HG02571 (cell line): ENCODE measurements at regions not wholly inside any gene's neighbourhood (a gene's known extent, or its start where the extent isn't known, plus 50 kb on each side); places are given as distances from the start of the nearest gene placed in this dataset.

Experiments
- ATAC-seq: cut with Tn5 transposase; IDR thresholded peaks from one replicate; pipeline ENCODE4 v1.9.1; 2021; ENCODE audit warnings: mild to moderate bottlenecking, moderate library complexity; ENCODE audit not compliant: unreplicated experiment

DNA sequence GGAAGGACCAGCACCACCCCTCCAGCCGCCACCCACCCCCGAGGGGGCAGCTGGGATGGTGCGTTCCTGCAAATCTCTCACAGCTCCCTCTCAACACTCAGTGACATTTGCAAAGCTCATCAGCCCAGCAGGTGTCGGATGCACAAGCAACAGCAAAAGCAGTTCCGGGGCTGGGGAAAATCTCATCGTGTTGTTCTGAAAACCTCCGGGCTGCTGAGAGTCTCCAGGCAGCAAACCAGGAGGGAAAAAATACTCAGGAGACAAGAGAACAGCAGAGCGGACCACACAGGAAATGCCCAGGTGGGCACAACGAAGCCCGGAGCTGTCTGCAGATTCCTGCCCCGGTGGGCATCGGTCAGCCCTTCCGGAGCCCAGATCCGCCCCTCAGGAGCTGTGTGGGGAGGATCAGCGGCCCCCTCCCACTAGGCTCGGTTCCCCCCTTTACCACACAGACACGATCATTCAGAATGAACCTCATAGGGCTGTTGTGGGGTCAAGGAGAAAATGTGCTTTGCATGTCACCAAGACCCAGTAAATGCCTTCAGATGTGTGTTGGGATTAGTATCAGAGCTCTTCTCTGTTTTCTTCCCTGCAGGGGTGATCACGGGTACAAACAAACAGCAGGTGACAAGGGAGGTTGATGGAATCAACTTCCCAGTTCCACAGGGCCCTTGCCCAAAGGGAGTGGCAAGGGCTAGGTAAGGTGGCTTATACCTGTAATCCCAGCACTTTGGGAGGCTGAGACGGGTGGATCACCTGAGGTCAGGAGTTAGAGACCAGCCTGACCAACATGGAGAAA is 127.0 kb upstream of the TIAM1 start:
- no peak for ATAC-seq

DNA sequence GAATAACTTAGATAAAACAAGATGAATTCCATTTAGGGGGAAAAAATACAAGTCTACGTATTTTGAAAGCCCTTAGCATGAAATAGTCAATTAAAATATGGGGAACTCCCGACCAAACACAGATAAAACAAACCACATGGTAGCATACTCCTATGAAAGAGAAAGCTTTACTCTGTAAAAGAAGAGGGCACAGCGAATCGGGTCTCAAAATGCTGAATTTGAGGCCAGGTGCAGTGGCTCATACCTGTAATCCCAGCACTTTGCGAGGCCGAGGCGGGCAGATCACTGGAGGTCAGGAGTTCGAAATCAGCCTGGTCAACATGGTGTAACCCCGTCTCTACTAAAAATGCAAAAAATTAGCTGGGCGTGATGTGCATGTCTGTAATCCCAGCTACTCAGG is 116.9 kb upstream of the TIAM1 start:
- ATAC-seq: no peak

DNA sequence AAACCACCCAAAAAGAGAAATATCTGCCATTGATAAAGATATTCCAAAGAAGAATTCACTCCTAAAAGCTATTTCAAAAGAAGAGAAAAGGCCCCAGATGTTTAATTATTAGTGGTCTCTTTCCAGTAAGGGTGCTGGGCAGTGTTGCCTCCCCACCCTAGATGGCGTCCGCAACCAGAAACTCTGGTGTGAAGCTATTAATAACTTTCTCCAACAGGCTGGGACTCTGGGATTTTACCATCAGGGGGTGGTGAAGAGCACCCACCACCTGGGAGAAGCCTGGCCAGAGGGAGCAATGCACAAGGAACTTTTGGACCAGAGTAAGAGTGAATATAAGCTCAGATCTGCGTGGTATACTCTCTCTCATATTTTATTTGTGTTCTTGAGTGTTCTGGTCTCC is 115.4 kb upstream of the TIAM1 start:
- no peak for ATAC-seq

DNA sequence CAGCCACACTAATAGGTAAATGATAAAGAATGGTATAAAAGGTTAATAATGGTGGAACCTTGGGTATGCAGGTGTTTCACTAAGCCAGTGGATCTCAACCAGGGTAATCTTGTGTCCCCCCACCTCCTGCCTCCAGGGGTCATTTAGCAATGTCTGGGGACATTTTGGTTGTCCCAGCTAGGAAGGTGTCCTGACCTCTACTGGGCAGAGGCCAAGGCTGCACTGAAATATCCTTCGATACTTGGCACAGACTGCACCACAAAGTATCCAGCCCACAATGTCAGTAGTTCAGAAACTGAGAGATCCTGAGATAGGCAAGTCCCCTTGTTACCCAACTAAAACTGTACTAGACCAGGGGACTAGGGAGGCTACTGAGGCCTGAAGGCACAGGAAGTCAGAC is 113.6 kb upstream of the TIAM1 start:
- ATAC-seq: no peak

DNA sequence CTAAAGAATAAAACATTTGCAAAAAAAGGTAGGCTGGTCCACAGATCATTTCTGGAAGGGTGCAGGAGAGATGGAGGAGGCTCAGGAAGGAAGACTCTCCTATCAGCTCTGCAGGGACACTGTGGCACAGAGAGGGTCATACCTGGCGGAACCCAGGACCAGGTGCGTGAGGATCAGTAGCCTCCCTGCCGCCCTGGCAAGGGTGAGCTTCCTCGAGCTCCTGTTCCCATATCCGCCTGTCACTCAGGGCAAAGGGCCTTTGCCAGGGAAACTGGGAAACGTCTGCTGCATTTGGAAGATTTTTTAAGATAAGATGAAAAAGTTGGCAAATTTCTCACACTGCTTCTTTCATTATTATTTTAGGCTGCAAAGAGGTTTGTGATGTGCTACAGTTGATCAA is 112.1 kb upstream of the TIAM1 start:
- ATAC-seq: no peak

DNA sequence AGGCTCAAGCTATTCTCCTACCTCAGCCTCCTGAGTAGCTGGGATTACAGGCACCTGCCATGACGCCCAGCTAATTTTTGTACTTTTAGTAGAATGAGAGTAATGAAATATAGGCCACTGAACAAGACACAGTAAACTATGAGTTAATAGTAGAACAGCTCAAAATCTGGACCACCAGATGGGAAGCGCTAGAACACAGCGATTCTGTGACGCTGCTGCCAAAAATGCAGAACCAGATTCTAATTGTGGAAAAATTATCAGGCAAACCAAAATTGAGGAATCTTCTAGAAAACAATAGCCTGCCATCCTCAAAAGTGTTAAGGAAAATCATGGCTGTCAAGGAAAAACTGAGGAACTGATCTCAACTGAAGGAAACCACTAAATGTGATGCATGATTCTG is 111.4 kb upstream of the TIAM1 start:
- no peak for ATAC-seq

DNA sequence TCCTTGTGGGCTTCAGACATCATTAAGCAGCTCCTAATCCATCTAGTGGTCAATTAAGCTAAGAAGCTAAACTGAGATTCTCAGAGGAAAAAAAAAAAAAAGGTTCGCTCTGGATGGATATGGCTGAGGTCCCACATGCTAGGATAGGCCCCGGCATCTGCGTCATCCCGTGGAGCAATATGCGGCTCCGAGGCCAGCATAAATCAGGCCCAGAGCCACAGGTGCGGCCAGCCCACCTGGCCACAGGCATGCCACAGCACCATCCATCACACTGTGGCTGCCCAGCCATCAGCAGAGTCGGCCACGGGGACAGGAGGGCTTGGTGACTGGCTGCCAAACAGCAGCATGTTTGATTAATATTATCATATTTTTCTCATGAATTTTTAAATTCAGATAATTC is 106.9 kb upstream of the TIAM1 start:
- no peak for ATAC-seq

DNA sequence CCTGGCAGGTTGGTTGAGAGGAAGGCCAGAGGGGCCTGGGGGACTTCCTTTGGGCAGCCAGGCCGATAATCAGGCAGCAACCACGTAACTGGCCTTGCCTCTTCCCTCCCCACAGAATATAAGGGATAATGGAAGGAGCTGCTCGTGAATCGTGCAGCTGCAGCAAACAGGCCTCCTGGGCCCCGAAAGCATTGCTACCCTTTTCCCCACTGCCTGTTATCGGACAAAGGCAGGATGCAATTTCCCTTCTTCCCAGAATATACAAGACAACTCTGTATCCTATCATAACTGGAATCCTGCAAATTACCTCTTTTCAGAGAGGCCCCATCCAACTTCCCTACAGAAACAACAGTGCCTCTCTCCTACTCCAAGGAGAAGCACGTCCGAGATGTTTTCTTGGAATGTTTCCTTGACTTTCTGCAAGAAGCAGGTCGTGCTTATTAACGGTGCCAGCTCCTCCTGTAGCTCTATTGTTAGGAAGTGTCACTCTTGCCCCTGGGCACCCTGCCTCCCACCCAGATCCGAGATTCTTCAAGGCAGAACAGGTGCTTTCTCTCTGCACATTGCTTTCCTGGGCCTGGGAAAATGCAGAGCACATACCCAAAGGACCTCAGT is 106.0 kb upstream of the TIAM1 start:
- ATAC-seq: no peak

DNA sequence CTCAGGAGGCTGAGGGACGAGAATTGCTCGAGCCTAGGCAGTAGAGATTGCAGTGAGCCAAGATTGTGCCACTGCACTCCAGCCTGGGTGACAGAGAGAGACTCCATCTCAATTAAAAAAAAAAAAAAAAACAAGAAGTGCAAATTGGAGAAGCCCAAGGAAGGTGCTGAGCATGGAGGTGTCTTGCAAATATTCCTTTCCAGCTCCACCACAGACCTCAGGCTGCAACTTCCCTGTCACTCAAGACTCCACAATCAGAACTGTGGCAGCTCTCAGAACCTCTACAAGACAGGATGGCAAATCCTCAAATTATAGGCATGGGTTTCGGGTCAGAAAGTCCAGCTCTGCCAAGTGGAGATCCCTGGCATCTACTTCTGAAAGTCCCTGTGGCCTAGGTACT is 104.4 kb upstream of the TIAM1 start:
- no peak for ATAC-seq

DNA sequence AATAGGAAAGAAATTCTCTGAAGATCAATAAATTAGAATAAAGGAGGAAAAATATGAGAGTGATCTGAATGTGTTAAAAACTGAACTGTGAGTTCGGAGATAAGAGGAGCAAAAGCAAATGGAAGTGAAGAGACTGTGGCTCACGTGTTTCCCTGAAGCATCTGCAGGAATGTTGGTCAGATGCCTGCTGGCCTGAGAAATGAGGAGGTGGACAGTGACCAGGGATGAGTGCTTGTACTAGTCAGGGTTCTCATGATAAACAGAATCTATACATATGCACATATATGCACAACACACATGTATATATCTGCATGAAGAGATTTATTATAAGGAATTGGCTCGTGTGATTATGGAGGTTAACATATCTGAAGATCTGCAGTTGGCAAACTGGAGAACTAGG is 103.4 kb upstream of the TIAM1 start:
- no peak for ATAC-seq

DNA sequence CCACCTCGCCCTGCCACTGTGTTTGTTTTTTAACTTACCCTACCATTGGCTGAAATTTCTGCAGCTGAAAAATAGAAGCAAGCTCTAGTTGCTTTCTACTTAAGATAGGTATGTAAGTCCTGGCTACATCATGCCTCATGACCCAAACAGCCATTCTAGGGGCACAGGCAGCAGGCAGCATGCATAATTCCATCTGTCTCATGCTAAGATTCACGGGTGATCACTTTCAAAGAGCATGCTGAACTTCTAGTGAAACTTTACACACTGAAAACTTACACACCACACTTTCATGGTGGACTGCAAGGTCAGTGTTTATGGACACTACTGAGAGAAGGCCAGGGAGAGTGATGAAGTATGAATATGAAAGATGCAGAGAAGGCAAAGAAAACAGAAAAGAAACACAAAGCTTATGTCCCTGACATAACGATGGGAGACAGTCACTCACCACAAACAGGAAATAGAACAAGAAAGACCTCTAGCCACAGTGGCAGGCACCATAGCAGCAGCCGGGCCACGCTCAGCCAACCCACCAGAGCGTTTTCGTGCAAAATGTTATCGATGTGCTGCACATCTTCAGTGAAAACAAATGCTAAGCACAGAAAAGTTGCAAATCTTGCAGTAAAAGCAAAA is 102.3 kb upstream of the TIAM1 start:
- ATAC-seq: no peak

DNA sequence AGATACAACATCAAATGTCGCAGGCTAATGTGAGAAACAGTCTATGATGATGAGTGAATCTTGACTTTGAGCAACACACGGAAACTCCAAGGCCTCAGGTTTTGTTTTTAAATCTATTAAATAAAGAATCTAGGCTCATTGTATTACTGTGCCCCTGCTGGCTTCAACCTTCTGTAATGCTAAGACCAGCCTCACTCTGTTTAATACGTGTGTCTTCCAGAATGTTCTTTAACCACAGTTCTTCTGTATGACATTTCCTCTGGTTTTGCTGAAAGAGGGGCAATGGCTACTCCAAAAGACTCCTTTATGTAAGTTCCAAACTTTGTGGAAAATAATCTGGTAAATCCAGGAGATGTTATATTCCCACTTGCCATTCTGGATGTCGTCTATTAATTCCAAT is 101.1 kb upstream of the TIAM1 start:
- no peak for ATAC-seq

DNA sequence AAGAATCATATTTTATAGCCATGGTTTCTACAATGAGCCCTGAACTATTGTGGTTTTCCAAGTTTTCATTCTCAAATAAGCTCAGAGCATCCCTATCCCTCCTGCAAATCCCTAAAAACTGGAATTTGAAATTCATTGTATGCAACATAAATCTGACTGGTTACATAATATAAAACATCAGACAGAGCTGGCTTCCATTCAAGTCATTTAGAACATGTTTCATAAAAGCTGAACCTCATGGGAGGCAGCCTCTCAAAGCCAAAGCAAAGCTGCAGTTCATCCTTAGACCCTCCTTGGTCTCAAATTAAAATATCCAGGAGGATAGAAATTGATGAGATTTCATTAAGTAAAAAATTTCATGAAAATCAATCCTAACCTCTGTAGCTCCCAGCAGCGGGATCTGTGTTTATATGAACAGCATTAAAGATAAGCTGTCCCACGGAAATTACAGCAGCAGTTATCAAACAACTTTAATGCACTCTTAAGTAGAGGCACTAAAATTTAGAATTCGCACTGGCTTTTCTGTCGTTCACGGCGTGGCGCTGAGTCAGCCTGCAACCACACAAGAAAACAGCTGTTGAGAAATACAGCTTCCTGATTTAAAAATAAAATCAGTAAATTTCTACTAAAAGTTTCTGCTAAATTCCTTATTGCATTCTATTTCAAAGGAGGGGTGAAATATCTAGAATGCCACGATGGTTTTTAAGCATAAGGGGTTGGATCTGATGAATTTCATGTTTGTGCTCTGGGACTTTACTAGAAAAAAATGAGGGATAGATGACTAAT is 99.9 kb upstream of the TIAM1 start:
- no peak for ATAC-seq

DNA sequence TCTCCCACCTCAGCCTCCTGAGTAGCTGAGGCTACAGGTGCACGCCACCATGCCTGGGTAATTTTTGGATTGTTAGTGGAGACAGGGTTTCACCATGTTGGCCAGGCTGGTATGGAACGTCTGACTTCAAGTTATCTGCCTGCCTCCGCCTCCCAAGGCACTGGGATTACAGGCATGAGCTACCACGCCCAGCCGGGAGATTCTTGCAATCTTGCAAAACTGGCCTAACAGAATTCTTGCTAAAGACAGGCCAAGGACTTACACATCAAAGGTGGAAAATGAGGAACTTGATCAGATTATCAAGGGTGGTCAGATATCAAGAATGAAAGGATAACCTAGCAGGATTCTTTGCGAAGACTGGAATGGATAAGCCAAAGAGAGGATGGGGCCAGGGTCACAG is 98.3 kb upstream of the TIAM1 start:
- no peak for ATAC-seq

DNA sequence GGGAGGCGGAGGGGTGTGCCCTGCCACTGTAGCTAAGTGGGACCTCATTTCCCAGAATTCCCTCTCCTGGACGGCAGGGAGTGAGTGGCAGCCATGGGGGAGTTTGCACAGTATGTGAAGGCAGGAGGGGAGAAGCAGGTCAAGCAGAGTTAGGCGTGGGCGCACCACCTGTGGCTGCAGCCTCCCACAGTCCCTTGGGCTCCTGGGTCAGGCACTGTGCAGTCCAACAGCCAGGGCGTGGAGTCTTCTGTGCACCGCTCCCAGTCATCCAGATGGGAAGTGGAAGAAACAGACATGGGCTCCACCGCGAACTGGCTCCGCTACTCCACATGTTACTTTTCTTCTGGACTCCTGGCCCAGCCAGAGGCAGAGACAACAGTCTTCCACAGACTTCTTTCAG is 85.4 kb upstream of the TIAM1 start:
- ATAC-seq: no peak

DNA sequence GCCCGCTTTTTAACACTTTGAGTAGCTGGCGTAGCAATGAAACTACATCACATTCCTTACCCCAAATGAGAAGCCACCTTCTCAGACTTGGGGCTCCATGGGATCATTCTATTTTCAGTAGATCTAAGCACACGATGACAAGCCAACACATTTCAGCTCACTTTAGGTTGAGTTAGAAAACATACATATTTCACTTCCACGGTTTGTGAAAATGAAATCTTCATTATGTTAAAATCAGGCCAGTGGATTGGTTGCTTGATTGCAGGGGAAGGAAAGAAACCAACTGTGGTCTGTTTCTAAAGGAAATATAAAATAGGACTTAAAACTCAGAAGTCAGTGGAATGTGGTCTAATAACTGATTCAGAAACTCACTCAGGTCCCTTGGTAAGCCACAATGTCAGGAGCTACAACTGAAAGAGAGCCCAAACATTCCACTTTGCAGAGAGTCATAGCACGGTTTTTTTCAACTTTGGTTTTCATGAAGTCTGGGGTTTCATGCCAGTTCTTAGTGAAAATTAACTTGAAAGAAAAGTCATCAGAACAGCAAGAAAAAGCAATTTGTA is 82.3 kb upstream of the TIAM1 start:
- no peak for ATAC-seq

DNA sequence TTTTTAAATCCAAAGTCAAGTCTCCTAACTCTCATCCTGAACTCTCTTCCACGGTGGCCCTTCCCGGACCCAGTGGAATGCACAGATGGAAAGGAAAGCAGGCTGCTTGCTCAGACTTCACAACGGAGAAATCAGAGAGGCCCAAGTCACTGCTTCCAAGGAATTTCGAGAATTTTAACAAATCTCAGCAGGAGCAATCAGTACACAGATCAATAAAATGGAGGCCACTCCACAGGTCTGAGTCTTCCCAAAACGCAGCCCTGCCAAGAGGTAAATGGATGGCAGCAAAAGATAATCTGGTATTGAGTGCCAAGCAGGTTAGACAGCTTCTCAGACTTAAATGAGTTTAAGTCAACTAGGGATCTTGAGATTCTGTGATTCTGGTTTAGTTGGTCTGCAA is 81.1 kb upstream of the TIAM1 start:
- no peak for ATAC-seq

DNA sequence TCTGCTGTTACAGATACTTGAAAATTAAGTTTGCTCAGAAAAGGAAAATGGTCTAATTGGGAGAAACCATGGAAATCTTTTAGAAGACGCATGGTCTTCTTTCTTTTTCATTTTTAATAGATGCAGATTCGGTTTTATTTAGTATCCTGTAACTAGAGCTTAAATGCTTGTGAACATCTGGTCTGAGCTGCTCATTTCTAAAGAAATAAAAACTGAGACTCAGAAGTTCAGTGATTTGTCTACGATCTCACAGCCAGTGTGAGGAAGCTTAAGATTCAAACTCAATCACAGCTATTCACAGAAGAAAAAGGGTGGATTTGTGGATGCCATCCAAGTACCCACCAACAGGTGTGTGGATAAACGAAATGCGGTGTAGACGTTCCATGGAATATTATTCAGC is 80.0 kb upstream of the TIAM1 start:
- no peak for ATAC-seq

DNA sequence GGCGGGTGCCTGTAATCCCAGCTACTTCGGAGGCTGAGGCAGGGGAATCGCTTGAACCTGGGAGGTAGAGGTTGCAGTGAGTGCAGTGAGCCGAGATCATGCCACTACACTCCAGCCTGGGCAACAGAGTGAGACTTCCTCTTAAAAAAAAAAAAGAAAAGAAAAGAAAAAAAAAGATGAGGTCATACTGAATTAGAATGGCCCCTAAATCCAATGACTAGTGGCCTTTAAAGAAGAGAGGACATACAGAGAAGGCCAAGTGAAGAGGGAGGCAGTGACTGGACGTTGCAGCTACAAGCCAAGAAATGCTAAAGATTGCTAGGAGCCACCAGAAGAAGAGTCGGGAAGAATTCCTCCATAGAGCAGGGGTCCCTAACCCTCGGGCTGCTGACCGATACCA is 76.9 kb upstream of the TIAM1 start:
- no peak for ATAC-seq

DNA sequence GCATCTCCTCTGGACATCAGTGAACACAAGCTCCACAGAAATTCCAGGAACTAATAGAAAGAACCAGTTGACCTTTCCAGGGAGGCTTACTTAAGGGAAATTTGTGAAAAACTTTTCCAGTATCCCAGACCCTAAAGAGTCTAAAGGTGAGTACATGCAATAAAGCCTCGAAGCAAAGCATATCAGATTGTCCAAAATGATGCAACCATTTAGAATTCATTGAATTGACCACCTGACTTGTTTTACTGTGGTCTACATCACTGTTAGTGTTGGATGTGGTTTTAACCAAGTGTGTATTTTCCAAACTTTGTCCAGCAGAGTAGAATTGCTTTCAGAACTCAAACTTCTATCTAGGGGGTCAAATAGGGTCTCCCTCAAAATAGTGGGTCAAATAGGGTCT is 76.3 kb upstream of the TIAM1 start:
- ATAC-seq: no peak

DNA sequence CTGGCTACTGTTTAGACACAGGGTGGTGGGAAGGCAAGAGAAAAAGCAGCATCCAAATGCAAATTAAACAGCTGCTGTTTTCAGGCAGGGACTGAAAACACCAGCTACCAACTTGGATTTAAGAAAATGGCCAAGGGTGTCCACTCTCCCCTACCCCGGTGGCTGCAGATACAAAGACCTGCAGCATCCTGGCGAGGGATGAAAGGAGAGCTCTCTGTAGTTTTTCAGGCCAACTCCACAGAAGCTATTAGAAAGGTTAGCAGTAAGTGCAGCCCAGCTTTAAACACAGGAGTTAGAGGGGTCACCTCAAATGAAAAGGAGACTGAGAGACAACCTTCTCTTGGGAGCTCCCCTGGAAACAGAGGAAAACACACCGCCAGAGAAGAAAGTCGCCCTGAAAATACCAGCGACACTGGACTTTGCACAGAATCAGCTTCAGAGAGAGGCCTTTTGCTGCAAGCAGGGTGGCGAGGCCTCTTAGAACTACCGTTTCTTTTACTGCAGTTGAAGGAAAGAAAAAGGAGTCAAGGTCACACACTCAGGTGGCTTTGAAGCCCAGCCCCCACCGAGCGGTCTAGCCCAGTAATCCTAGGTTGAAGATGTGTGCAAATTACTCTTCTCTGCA is 74.4 kb upstream of the TIAM1 start:
- no peak for ATAC-seq
